H9 (cell line): ENCODE measurements at regions not wholly inside any gene's neighbourhood (a gene's known extent, or its start where the extent isn't known, plus 50 kb on each side); places are given as distances from the start of the nearest gene placed in this dataset.

Experiments used
- DNase-seq: peaks from one replicate; pipeline ENCODE4 v3.0.0-alpha.2; 2017
- H2AFZ ChIP-seq: one replicate; pipeline ENCODE4 v1.6.1; 2013; ENCODE audit warnings: mild to moderate bottlenecking, low read length, control low read depth, moderate library complexity
- H2AK5ac ChIP-seq: 2 replicates; pipeline ENCODE4 v1.6.1; 2013; ENCODE audit warnings: low read length, control low read depth, mixed read lengths; ENCODE audit not compliant: insufficient read length
- H2BK120ac ChIP-seq: one replicate; pipeline ENCODE4 v1.6.1; 2013; ENCODE audit warnings: low read depth, mild to moderate bottlenecking, low read length, control low read depth, inconsistent platforms; ENCODE audit not compliant: poor library complexity, severe bottlenecking
- H2BK12ac ChIP-seq: 2 replicates; pipeline ENCODE4 v1.6.1; 2013; ENCODE audit warnings: low read length, control low read depth, mixed read lengths, low read depth; ENCODE audit not compliant: insufficient read length
- H2BK15ac ChIP-seq: 2 replicates; pipeline ENCODE4 v1.6.1; 2013; ENCODE audit warnings: low read depth, low read length, control low read depth
- H2BK20ac ChIP-seq: one replicate; pipeline ENCODE4 v1.6.1; 2013; ENCODE audit warnings: low read depth, mild to moderate bottlenecking, low read length, control low read depth, inconsistent platforms; ENCODE audit not compliant: poor library complexity, severe bottlenecking
- H2BK5ac ChIP-seq: 2 replicates; pipeline ENCODE4 v1.6.1; 2013; ENCODE audit warnings: low read length, control low read depth, mixed read lengths; ENCODE audit not compliant: insufficient read length
- H3K14ac ChIP-seq: 2 replicates; pipeline ENCODE4 v1.6.1; 2013; ENCODE audit warnings: low read length, control low read depth; ENCODE audit not compliant: insufficient read depth
- H3K18ac ChIP-seq: 2 replicates; pipeline ENCODE4 v1.6.1; 2013; ENCODE audit warnings: low read depth, mild to moderate bottlenecking, mixed read lengths, low read length, control low read depth; ENCODE audit not compliant: insufficient read length
- H3K23ac ChIP-seq: 2 replicates; pipeline ENCODE4 v1.6.1; 2013; ENCODE audit warnings: low read length, control low read depth, mixed read lengths, low read depth; ENCODE audit not compliant: insufficient read length
- H3K23me2 ChIP-seq: 2 replicates; pipeline ENCODE4 v1.6.1; 2013; ENCODE audit warnings: low read depth, mild to moderate bottlenecking, mixed read lengths, low read length, control low read depth; ENCODE audit not compliant: insufficient read length, poor library complexity, severe bottlenecking
- H3K27ac ChIP-seq: 2 replicates; pipeline ENCODE4 v1.5.1; 2013; ENCODE audit warnings: low read length, control low read depth, mixed read lengths, low read depth; ENCODE audit not compliant: insufficient read length
- H3K27me3 ChIP-seq: 2 replicates; pipeline ENCODE4 v1.6.1; 2013; ENCODE audit warnings: low read length, control low read depth, inconsistent platforms; ENCODE audit not compliant: insufficient read depth
- H3K4ac ChIP-seq: 2 replicates; pipeline ENCODE4 v1.6.1; 2013; ENCODE audit warnings: low read depth, mild to moderate bottlenecking, control low read depth, inconsistent platforms, low read length, moderate library complexity
- H3K4me1 ChIP-seq: 2 replicates; pipeline ENCODE4 v1.6.1; 2013; ENCODE audit warnings: low read length, control low read depth, inconsistent platforms; ENCODE audit not compliant: insufficient read depth
- H3K4me2 ChIP-seq: 2 replicates; pipeline ENCODE4 v1.6.1; 2013; ENCODE audit warnings: low read length, control low read depth, mixed read lengths; ENCODE audit not compliant: insufficient read length, insufficient read depth
- H3K56ac ChIP-seq: 2 replicates; pipeline ENCODE4 v1.6.1; 2013; ENCODE audit warnings: low read depth, mild to moderate bottlenecking, mixed read lengths, low read length, control low read depth; ENCODE audit not compliant: insufficient read length
- H3K79me1 ChIP-seq: 2 replicates; pipeline ENCODE4 v1.6.1; 2013; ENCODE audit warnings: low read depth, mild to moderate bottlenecking, moderate library complexity, low read length, control low read depth, inconsistent platforms; ENCODE audit not compliant: insufficient read depth, poor library complexity, severe bottlenecking
- H3K79me2 ChIP-seq: 2 replicates; pipeline ENCODE4 v1.6.1; 2013; ENCODE audit warnings: low read length, control low read depth, inconsistent platforms; ENCODE audit not compliant: insufficient read depth
- H3K9ac ChIP-seq: 2 replicates; pipeline ENCODE4 v1.6.1; 2013; ENCODE audit warnings: low read length, control low read depth, mixed read lengths; ENCODE audit not compliant: insufficient read length; ENCODE audit errors: extremely low read depth
- H3K9me3 ChIP-seq: one replicate; pipeline ENCODE4 v1.6.1; 2013; ENCODE audit warnings: low read depth, low read length, inconsistent platforms; ENCODE audit not compliant: control insufficient read depth
- H3T11ph ChIP-seq: one replicate; pipeline ENCODE4 v1.6.1; 2013; ENCODE audit warnings: mild to moderate bottlenecking, low read length, control low read depth, inconsistent platforms
- H4K20me1 ChIP-seq: one replicate; pipeline ENCODE4 v1.6.1; 2013; ENCODE audit not compliant: control insufficient read depth, insufficient read length, insufficient read depth
- H4K5ac ChIP-seq: 2 replicates; pipeline ENCODE4 v1.6.1; 2013; ENCODE audit warnings: low read depth, mild to moderate bottlenecking, mixed read lengths, low read length, control low read depth; ENCODE audit not compliant: insufficient read length
- H4K8ac ChIP-seq: replicated peaks from 2 replicates; pipeline ENCODE4 v1.6.1; 2013; ENCODE audit warnings: low read length, control low read depth, mixed read lengths, low read depth; ENCODE audit not compliant: insufficient read length
- H4K91ac ChIP-seq: 2 replicates; pipeline ENCODE4 v1.6.1; 2013; ENCODE audit warnings: low read depth, mild to moderate bottlenecking, moderate library complexity, mixed read lengths, low read length, control low read depth; ENCODE audit not compliant: insufficient read length
- H3K27ac Mint-ChIP-seq, 3 experiments: 2 replicates in 2 of 3; 3 replicates in 1 of 3; pipeline ENCODE4 v1.8.0; 2020 to 2021; ENCODE audit warnings: mixed read lengths in 3 of 3, mild to moderate bottlenecking in 1 of 3, moderate library complexity in 1 of 3
- H3K27me3 Mint-ChIP-seq: 2 replicates; pipeline ENCODE4 v1.8.0; 2021; ENCODE audit warnings: low read depth, mild to moderate bottlenecking, moderate library complexity, mixed read lengths
- H3K36me3 Mint-ChIP-seq, 3 experiments: 2 replicates in 2 of 3; 3 replicates in 1 of 3; pipeline ENCODE4 v1.8.0; 2020 to 2021; ENCODE audit warnings: low read depth in 3 of 3, mixed read lengths in 3 of 3; ENCODE audit not compliant: insufficient read depth in 1 of 3
- H3K4me1 Mint-ChIP-seq, 2 experiments: 2 replicates each; pipeline ENCODE4 v1.8.0; 2020; ENCODE audit warnings: mixed read lengths in 2 of 2
- H3K4me3 Mint-ChIP-seq, 2 experiments: 2 replicates in 1 of 2; 3 replicates in 1 of 2; pipeline ENCODE4 v1.8.0; 2020 to 2021; ENCODE audit warnings: mild to moderate bottlenecking in 2 of 2, mixed read lengths in 2 of 2, moderate library complexity in 1 of 2
- H3K9me3 Mint-ChIP-seq, 2 experiments: 2 replicates in 1 of 2; 3 replicates in 1 of 2; pipeline ENCODE4 v1.8.0; 2020; ENCODE audit warnings: mild to moderate bottlenecking in 2 of 2, mixed read lengths in 2 of 2, moderate library complexity in 1 of 2
- WGBS: extraction: QIAGEN DNeasy Blood & Tissue Kit; methylation state at CpG from one replicate; pipeline ENCODE4 v1.1.7; 2013; ENCODE audit warnings: missing lambda C conversion rate, low lambda C conversion rate, mixed read lengths; ENCODE audit not compliant: insufficient read length; ENCODE audit errors: extremely low coverage; 5-methylcytosine and 5-hydroxymethylcytosine counted together
- TF ChIP-seq, protein P1 (sequence below): fragments of 200-600 bp; sonication (generic); conservative IDR thresholded peaks from 3 replicates; pipeline ENCODE4 v1.8.0; 2021; ENCODE audit warnings: antibody characterized with exemption, mild to moderate bottlenecking

DNA sequence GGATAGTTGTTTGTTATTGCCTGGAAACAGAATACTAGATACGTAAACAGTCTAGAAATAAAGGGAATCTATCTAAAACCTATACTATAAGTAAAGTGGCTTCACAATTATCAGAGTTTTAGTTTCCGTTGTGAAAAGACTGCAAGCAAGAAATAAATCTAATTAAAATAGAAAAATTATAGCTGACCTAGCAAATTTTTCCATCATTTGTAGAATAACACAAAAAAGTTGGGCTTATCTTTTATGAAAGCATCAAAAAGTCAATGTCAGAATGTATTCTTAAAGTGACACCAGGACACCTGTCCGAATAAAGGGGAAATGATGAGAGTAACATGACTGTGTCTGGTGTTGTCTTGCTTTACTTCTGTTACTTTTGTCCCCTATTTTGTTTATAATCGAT lies 1248.9 kb upstream of the MIR17HG start:
- no peak overlapping the region for H2BK20ac ChIP-seq
- DNase-seq, result no peak
- H3K27me3 Mint-ChIP-seq, result no peaks in the 10 kb centered on the region; the same call in 1 of the 2 replicates
- H2BK120ac ChIP-seq, result no peak overlapping the region
- H3K4me3 Mint-ChIP-seq, result no peak overlapping the region
- no peak overlapping the region for H4K8ac ChIP-seq
- H3K56ac ChIP-seq, result no peak overlapping the region
- H3K9me3 ChIP-seq, result no peaks in the 10 kb centered on the region
- H4K91ac ChIP-seq, result no peak overlapping the region
- H2BK12ac ChIP-seq, result no peak overlapping the region
- H3K4ac ChIP-seq, result no peak overlapping the region
- no peak overlapping the region for H3K4me2 ChIP-seq
- no peak overlapping the region for H3K27ac Mint-ChIP-seq
- peaks cover 0 to 6% (median 4%) of the 10 kb centered on the region in 3 experiments; a peak in 3 of 7 replicates for H3K36me3 Mint-ChIP-seq
- H3K4me1 ChIP-seq, result no peaks in the 10 kb centered on the region
- no peak overlapping the region for H3K27ac ChIP-seq
- H3K27me3 ChIP-seq, result no peaks in the 10 kb centered on the region
- no peak overlapping the region for H2AK5ac ChIP-seq
- H3K14ac ChIP-seq, result no peak overlapping the region
- H4K5ac ChIP-seq, result no peak overlapping the region
- TF ChIP-seq, protein P1, sequence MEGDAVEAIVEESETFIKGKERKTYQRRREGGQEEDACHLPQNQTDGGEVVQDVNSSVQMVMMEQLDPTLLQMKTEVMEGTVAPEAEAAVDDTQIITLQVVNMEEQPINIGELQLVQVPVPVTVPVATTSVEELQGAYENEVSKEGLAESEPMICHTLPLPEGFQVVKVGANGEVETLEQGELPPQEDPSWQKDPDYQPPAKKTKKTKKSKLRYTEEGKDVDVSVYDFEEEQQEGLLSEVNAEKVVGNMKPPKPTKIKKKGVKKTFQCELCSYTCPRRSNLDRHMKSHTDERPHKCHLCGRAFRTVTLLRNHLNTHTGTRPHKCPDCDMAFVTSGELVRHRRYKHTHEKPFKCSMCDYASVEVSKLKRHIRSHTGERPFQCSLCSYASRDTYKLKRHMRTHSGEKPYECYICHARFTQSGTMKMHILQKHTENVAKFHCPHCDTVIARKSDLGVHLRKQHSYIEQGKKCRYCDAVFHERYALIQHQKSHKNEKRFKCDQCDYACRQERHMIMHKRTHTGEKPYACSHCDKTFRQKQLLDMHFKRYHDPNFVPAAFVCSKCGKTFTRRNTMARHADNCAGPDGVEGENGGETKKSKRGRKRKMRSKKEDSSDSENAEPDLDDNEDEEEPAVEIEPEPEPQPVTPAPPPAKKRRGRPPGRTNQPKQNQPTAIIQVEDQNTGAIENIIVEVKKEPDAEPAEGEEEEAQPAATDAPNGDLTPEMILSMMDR, result no peak
- H3K23ac ChIP-seq, result no peak overlapping the region
- H3K18ac ChIP-seq, result no peak overlapping the region
- H3T11ph ChIP-seq, result no peak overlapping the region
- H3K4me1 Mint-ChIP-seq, result peaks cover 5 to 7% of the 10 kb centered on the region in 2 experiments
- H3K79me1 ChIP-seq, result no peaks in the 10 kb centered on the region
- no peak overlapping the region for H2BK5ac ChIP-seq
- H2AFZ ChIP-seq, result no peak overlapping the region
- H3K9me3 Mint-ChIP-seq, result peaks cover 0 to 5% of the 10 kb centered on the region in 2 experiments; a peak in 3 of 5 replicates
- H3K23me2 ChIP-seq, result no peaks in the 10 kb centered on the region
- no peaks in the 10 kb centered on the region for H3K79me2 ChIP-seq
- H4K20me1 ChIP-seq, result no peaks in the 10 kb centered on the region
- no CpG with 5 or more reads among the region's 4 CpGs for WGBS
- H3K9ac ChIP-seq, result no peak overlapping the region
- no peak overlapping the region for H2BK15ac ChIP-seq
